Mesendoderm (in vitro differentiated cells): ENCODE measurements at regions not wholly inside any gene's neighbourhood (a gene's known extent, or its start where the extent isn't known, plus 50 kb on each side); places are given as distances from the start of the nearest gene placed in this dataset.

Source experiments
- DNase-seq: peaks from one replicate; pipeline ENCODE4 v3.0.0; 2013
- H2AK5ac ChIP-seq: 2 replicates; pipeline ENCODE4 v1.6.1; 2013; ENCODE audit warnings: low read length, inconsistent platforms
- H2BK120ac ChIP-seq: 2 replicates; pipeline ENCODE4 v1.6.1; 2013; ENCODE audit warnings: low read depth, mild to moderate bottlenecking, low read length, moderate library complexity, mixed read lengths
- H2BK15ac ChIP-seq: replicated peaks from 2 replicates; pipeline ENCODE4 v1.6.1; 2013; ENCODE audit warnings: low read depth, mild to moderate bottlenecking, moderate library complexity
- H2BK5ac ChIP-seq: 2 replicates; pipeline ENCODE4 v1.6.1; 2013; ENCODE audit warnings: low read length, inconsistent platforms
- H3K18ac ChIP-seq: 2 replicates; pipeline ENCODE4 v1.6.1; 2013; ENCODE audit warnings: mild to moderate bottlenecking, low read length, mixed read lengths
- H3K23ac ChIP-seq: one replicate; pipeline ENCODE4 v1.6.1; 2013; ENCODE audit warnings: low read length
- H3K27ac ChIP-seq: 2 replicates; pipeline ENCODE4 v1.5.1; 2013; ENCODE audit warnings: low read depth, mild to moderate bottlenecking, inconsistent platforms, low read length, moderate library complexity
- H3K27me3 ChIP-seq: 2 replicates; pipeline ENCODE4 v1.6.1; 2013; ENCODE audit warnings: low read length, control low read depth, mild to moderate bottlenecking, inconsistent platforms; ENCODE audit not compliant: insufficient read depth, poor library complexity
- H3K36me3 ChIP-seq: 2 replicates; pipeline ENCODE4 v1.6.1; 2013; ENCODE audit warnings: low read length, inconsistent platforms; ENCODE audit not compliant: control insufficient read depth, insufficient read depth
- H3K4ac ChIP-seq: one replicate; pipeline ENCODE4 v1.6.1; 2013; ENCODE audit warnings: low read depth, mild to moderate bottlenecking, low read length, moderate library complexity
- H3K4me1 ChIP-seq: 2 replicates; pipeline ENCODE4 v1.6.1; 2013; ENCODE audit warnings: low read depth, low read length, inconsistent platforms; ENCODE audit not compliant: control insufficient read depth
- H3K4me2 ChIP-seq: 2 replicates; pipeline ENCODE4 v1.6.1; 2013; ENCODE audit warnings: low read length
- H3K4me3 ChIP-seq: 2 replicates; pipeline ENCODE4 v1.5.1; 2013; ENCODE audit warnings: mild to moderate bottlenecking, low read length
- H3K56ac ChIP-seq: one replicate; pipeline ENCODE4 v1.6.1; 2013; ENCODE audit warnings: low read length
- H3K79me1 ChIP-seq: 2 replicates; pipeline ENCODE4 v1.6.1; 2013; ENCODE audit warnings: low read length, inconsistent platforms
- H3K79me2 ChIP-seq: 2 replicates; pipeline ENCODE4 v1.6.1; 2013; ENCODE audit warnings: mild to moderate bottlenecking, low read length; ENCODE audit not compliant: control insufficient read depth, insufficient read depth
- H3K9ac ChIP-seq: 2 replicates; pipeline ENCODE4 v1.6.1; 2013; ENCODE audit warnings: low read length, inconsistent platforms
- H4K5ac ChIP-seq: one replicate; pipeline ENCODE4 v1.6.1; 2013; ENCODE audit warnings: low read length
- H4K8ac ChIP-seq: one replicate; pipeline ENCODE4 v1.6.1; 2013; ENCODE audit warnings: low read depth, mild to moderate bottlenecking, control low read depth, low read length, moderate library complexity
- WGBS: extraction: QIAGEN DNeasy Blood & Tissue Kit; methylation state at CpG from one replicate; pipeline ENCODE4 v1.1.7; 2013; ENCODE audit warnings: low lambda C conversion rate, missing lambda C conversion rate; ENCODE audit not compliant: insufficient coverage; ENCODE audit errors: extremely low coverage; 5-methylcytosine and 5-hydroxymethylcytosine counted together

GRCh38 chr3:153901152-153901551, 220.0 kb upstream of the ARHGEF26 start:
- Histone ChIP-seq H4K8ac (no peak overlapping the region), H2AK5ac (no peak overlapping the region), H3K27ac (no peak overlapping the region), H3K79me2 (no peaks in the 10 kb centered on the region), H3K4ac (no peak overlapping the region), H4K5ac (no peak overlapping the region), H2BK5ac (no peak overlapping the region), H3K27me3 (no peaks in the 10 kb centered on the region), H3K4me3 (no peak overlapping the region), H3K23ac (no peak overlapping the region), H3K4me2 (no peak overlapping the region), H2BK120ac (no peak overlapping the region), H3K18ac (no peak overlapping the region), H3K79me1 (no peaks in the 10 kb centered on the region), H2BK15ac (no peak overlapping the region), H3K9ac (no peak overlapping the region), H3K36me3 (no peaks in the 10 kb centered on the region), H3K56ac (no peak overlapping the region), H3K4me1 (no peaks in the 10 kb centered on the region)
- DNase-seq, result no peak
- no CpG with 5 or more reads among the region's 2 CpGs for WGBS

GRCh38 chr3:153901991-153902390, 219.2 kb upstream of the ARHGEF26 start:
- Histone ChIP-seq H2BK5ac (no peak overlapping the region), H3K56ac (no peak overlapping the region), H3K18ac (no peak overlapping the region), H3K27ac (no peak overlapping the region), H3K36me3 (no peaks in the 10 kb centered on the region), H3K79me2 (no peaks in the 10 kb centered on the region), H3K4me3 (no peak overlapping the region), H3K23ac (no peak overlapping the region), H3K27me3 (no peaks in the 10 kb centered on the region), H2BK15ac (no peak overlapping the region), H3K4me2 (no peak overlapping the region), H2BK120ac (no peak overlapping the region), H3K4ac (no peak overlapping the region), H4K8ac (no peak overlapping the region), H4K5ac (no peak overlapping the region), H2AK5ac (no peak overlapping the region), H3K79me1 (no peaks in the 10 kb centered on the region), H3K9ac (no peak overlapping the region), H3K4me1 (no peaks in the 10 kb centered on the region)
- no peak for DNase-seq
- WGBS, result no CpG with 5 or more reads among the region's 3 CpGs

- Histone ChIP-seq H3K4me1 (no peaks in the 10 kb centered on the region), H4K8ac (no peak overlapping the region), H2BK5ac (no peak overlapping the region), H3K79me2 (no peaks in the 10 kb centered on the region), H3K4me3 (no peak overlapping the region), H3K4ac (no peak overlapping the region), H3K27ac (no peak overlapping the region), H3K4me2 (no peak overlapping the region), H3K23ac (no peak overlapping the region), H4K5ac (no peak overlapping the region), H3K79me1 (no peaks in the 10 kb centered on the region), H3K9ac (no peak overlapping the region), H2BK120ac (no peak overlapping the region), H2BK15ac (no peak overlapping the region), H3K27me3 (no peaks in the 10 kb centered on the region), H2AK5ac (no peak overlapping the region), H3K56ac (no peak overlapping the region), H3K18ac (no peak overlapping the region), H3K36me3 (no peaks in the 10 kb centered on the region)
- DNase-seq, result peak; percentile 33
Observed at GRCh38 chr3:153903430-153903829, 217.8 kb upstream of the ARHGEF26 start.

GRCh38 chr3:153906366-153906765, 214.8 kb upstream of the ARHGEF26 start:
- no peak overlapping the region for H2BK5ac ChIP-seq
- H3K18ac ChIP-seq, result no peak overlapping the region
- no peak overlapping the region for H2AK5ac ChIP-seq
- no peak overlapping the region for H3K27ac ChIP-seq
- H3K4me2 ChIP-seq, result no peak overlapping the region
- no peak overlapping the region for H3K9ac ChIP-seq
- no peak overlapping the region for H3K4me3 ChIP-seq
- no peaks in the 10 kb centered on the region for H3K4me1 ChIP-seq
- no peak overlapping the region for H4K8ac ChIP-seq
- no peaks in the 10 kb centered on the region for H3K79me1 ChIP-seq
- WGBS, result no CpG with 5 or more reads among the region's 2 CpGs
- H3K4ac ChIP-seq, result no peak overlapping the region
- DNase-seq, result no peak
- H2BK15ac ChIP-seq, result no peak overlapping the region
- H2BK120ac ChIP-seq, result no peak overlapping the region
- H3K27me3 ChIP-seq, result no peaks in the 10 kb centered on the region
- H3K56ac ChIP-seq, result no peak overlapping the region
- H4K5ac ChIP-seq, result no peak overlapping the region
- no peaks in the 10 kb centered on the region for H3K79me2 ChIP-seq
- no peak overlapping the region for H3K23ac ChIP-seq
- no peaks in the 10 kb centered on the region for H3K36me3 ChIP-seq

- no peak overlapping the region for H2AK5ac ChIP-seq
- no peak overlapping the region for H3K56ac ChIP-seq
- peak overlapping the region; percentile 11 for H3K4ac ChIP-seq
- H2BK120ac ChIP-seq, result no peak overlapping the region
- no peaks in the 10 kb centered on the region for H3K79me2 ChIP-seq
- no peak overlapping the region for H4K8ac ChIP-seq
- no peaks in the 10 kb centered on the region for H3K36me3 ChIP-seq
- no peak overlapping the region for H3K27ac ChIP-seq
- no peak overlapping the region for H4K5ac ChIP-seq
- no CpG with 5 or more reads among the region's 1 CpG for WGBS
- no peak overlapping the region for H2BK5ac ChIP-seq
- no peak for DNase-seq
- no peak overlapping the region for H3K18ac ChIP-seq
- H3K79me1 ChIP-seq, result no peaks in the 10 kb centered on the region
- H3K9ac ChIP-seq, result no peak overlapping the region
- no peak overlapping the region for H3K4me2 ChIP-seq
- H3K4me1 ChIP-seq, result no peaks in the 10 kb centered on the region
- H3K4me3 ChIP-seq, result no peak overlapping the region
- no peak overlapping the region for H2BK15ac ChIP-seq
- no peaks in the 10 kb centered on the region for H3K27me3 ChIP-seq
- no peak overlapping the region for H3K23ac ChIP-seq
Observed at GRCh38 chr3:153910387-153910786, 210.8 kb upstream of the ARHGEF26 start.

- H2AK5ac ChIP-seq, result no peak overlapping the region
- H3K27me3 ChIP-seq, result no peaks in the 10 kb centered on the region
- no peak overlapping the region for H4K5ac ChIP-seq
- H3K56ac ChIP-seq, result no peak overlapping the region
- H3K4me1 ChIP-seq, result no peaks in the 10 kb centered on the region
- no CpG with 5 or more reads among the region's 2 CpGs for WGBS
- H3K4ac ChIP-seq, result no peak overlapping the region
- no peak overlapping the region for H3K9ac ChIP-seq
- no peak overlapping the region for H2BK5ac ChIP-seq
- H3K4me2 ChIP-seq, result no peak overlapping the region
- H3K27ac ChIP-seq, result no peak overlapping the region
- H2BK15ac ChIP-seq, result no peak overlapping the region
- no peak overlapping the region for H3K23ac ChIP-seq
- H3K79me2 ChIP-seq, result no peaks in the 10 kb centered on the region
- no peak overlapping the region for H2BK120ac ChIP-seq
- no peaks in the 10 kb centered on the region for H3K36me3 ChIP-seq
- no peak overlapping the region for H3K4me3 ChIP-seq
- H3K18ac ChIP-seq, result no peak overlapping the region
- no peak for DNase-seq
- no peak overlapping the region for H4K8ac ChIP-seq
- H3K79me1 ChIP-seq, result no peaks in the 10 kb centered on the region
Observed at GRCh38 chr3:153911116-153911515, 210.1 kb upstream of the ARHGEF26 start.
